SK-N-SH treated with all-trans-retinoic acid at 6 μM for 48 hours (cell line): ENCODE measurements at regions not wholly inside any gene's neighbourhood (a gene's known extent, or its start where the extent isn't known, plus 50 kb on each side); places are given as distances from the start of the nearest gene placed in this dataset.

Experiments
- ATAC-seq: fragments of 200-7000 bp; cut with Tn5 transposase; 3 replicates; pipeline ENCODE4 v1.9.1; 2020; ENCODE audit warnings: mild to moderate bottlenecking, moderate library complexity
- ARNTL ChIP-seq: fragments of 450-650 bp; formaldehyde crosslinking; IDR thresholded peaks from 2 replicates; pipeline ENCODE4 v1.5.0; 2020; ENCODE audit warnings: low read depth, mild to moderate bottlenecking, moderate library complexity, borderline replicate concordance
- BACH2 ChIP-seq: fragments of 250-450 bp; sonication (Bioruptor Pico); IDR thresholded peaks from 2 replicates; pipeline ENCODE4 v1.9.0; 2021; ENCODE audit warnings: mild to moderate bottlenecking, borderline replicate concordance
- CSDC2 ChIP-seq: fragments of 250-450 bp; sonication (Bioruptor Pico); IDR thresholded peaks from 2 replicates; pipeline ENCODE4 v1.5.0; 2020; ENCODE audit warnings: mild to moderate bottlenecking, moderate library complexity
- GLIS3 ChIP-seq: fragments of 250-450 bp; sonication (Bioruptor Pico); IDR thresholded peaks from 2 replicates; pipeline ENCODE4 v1.5.0; 2020; ENCODE audit warnings: mild to moderate bottlenecking, moderate library complexity
- ISL1 ChIP-seq: fragments of 250-450 bp; sonication (Bioruptor Pico); IDR thresholded peaks from 2 replicates; pipeline ENCODE4 v2.1.2; 2022; ENCODE audit warnings: mild to moderate bottlenecking, moderate library complexity
- OSR1 ChIP-seq: fragments of 250-450 bp; sonication (Bioruptor Pico); IDR thresholded peaks from 2 replicates; pipeline ENCODE4 v1.8.0; 2022; ENCODE audit warnings: moderate library complexity, mild to moderate bottlenecking, inconsistent platforms
- POU6F1 ChIP-seq: fragments of 250-450 bp; sonication (Bioruptor Pico); IDR thresholded peaks from 2 replicates; pipeline ENCODE4 v1.8.0; 2021; ENCODE audit warnings: low read depth, mild to moderate bottlenecking, moderate library complexity, borderline replicate concordance
- PPARA ChIP-seq: fragments of 250-450 bp; sonication (Bioruptor Pico); IDR thresholded peaks from 2 replicates; pipeline ENCODE4 v1.5.0; 2020; ENCODE audit warnings: mild to moderate bottlenecking, borderline replicate concordance
- RARB ChIP-seq: fragments of 250-450 bp; sonication (Bioruptor Pico); IDR thresholded peaks from 2 replicates; pipeline ENCODE4 v1.8.0; 2021; ENCODE audit warnings: mild to moderate bottlenecking, moderate library complexity
- SNAI2 ChIP-seq: fragments of 250-450 bp; sonication (Bioruptor Pico); IDR thresholded peaks from 2 replicates; pipeline ENCODE4 v1.5.0; 2020; ENCODE audit warnings: mild to moderate bottlenecking, moderate library complexity
- TCF4 ChIP-seq: fragments of 250-450 bp; sonication (Bioruptor Pico); IDR thresholded peaks from 2 replicates; pipeline ENCODE4 v1.8.0; 2021; ENCODE audit warnings: mild to moderate bottlenecking, moderate library complexity, borderline replicate concordance
- TOX ChIP-seq: fragments of 250-450 bp; sonication (Bioruptor Pico); IDR thresholded peaks from 2 replicates; pipeline ENCODE4 v1.8.0; 2021; ENCODE audit warnings: mild to moderate bottlenecking, moderate library complexity, borderline replicate concordance
- ZC3H10 ChIP-seq: fragments of 250-450 bp; sonication (Bioruptor Pico); IDR thresholded peaks from 2 replicates; pipeline ENCODE4 v1.5.1; 2021; ENCODE audit warnings: mild to moderate bottlenecking, moderate library complexity
- ZFP3 ChIP-seq: fragments of 250-450 bp; sonication (Bioruptor Pico); IDR thresholded peaks from 2 replicates; pipeline ENCODE4 v1.5.0; 2020; ENCODE audit warnings: mild to moderate bottlenecking, moderate library complexity
- ZFP30 ChIP-seq: fragments of 450-650 bp; formaldehyde crosslinking; IDR thresholded peaks from 2 replicates; pipeline ENCODE4 v1.5.0; 2022; ENCODE audit warnings: mild to moderate bottlenecking, moderate library complexity
- ZNF565 ChIP-seq: fragments of 450-650 bp; formaldehyde crosslinking; conservative IDR thresholded peaks from 2 replicates; pipeline ENCODE4 v1.5.0; 2020; ENCODE audit warnings: low read depth, mild to moderate bottlenecking, moderate library complexity
- ZNF70 ChIP-seq: fragments of 450-650 bp; formaldehyde crosslinking; IDR thresholded peaks from 2 replicates; pipeline ENCODE4 v1.5.0; 2020; ENCODE audit warnings: mild to moderate bottlenecking, moderate library complexity
- TF ChIP-seq, protein P1 (sequence below): fragments of 250-450 bp; sonication (Bioruptor Pico); IDR thresholded peaks from 2 replicates; pipeline ENCODE4 v1.5.1; 2021; ENCODE audit warnings: mild to moderate bottlenecking, moderate library complexity
- TF ChIP-seq, protein P2 (sequence below): fragments of 250-450 bp; sonication (Bioruptor Pico); IDR thresholded peaks from 2 replicates; pipeline ENCODE4 v1.8.0; 2020; ENCODE audit warnings: mild to moderate bottlenecking, moderate library complexity, borderline replicate concordance
- TF ChIP-seq, protein P3 (sequence below): fragments of 250-450 bp; sonication (Bioruptor Pico); IDR thresholded peaks from 2 replicates; pipeline ENCODE4 v1.5.0; 2020; ENCODE audit warnings: mild to moderate bottlenecking, moderate library complexity
- TF ChIP-seq, protein P4 (sequence below): fragments of 250-450 bp; sonication (Bioruptor Pico); IDR thresholded peaks from 2 replicates; pipeline ENCODE4 v1.5.1; 2020; ENCODE audit warnings: low read depth, mild to moderate bottlenecking, moderate library complexity

GRCh38 chr12:67843257-67843656, 146.0 kb upstream of the IFNG-AS1 start:
- ATAC-seq, result no peak
- TF ChIP-seq CSDC2 (CRISPR knock-in tag), result no peak
- no peak for TF ChIP-seq ZC3H10 (CRISPR knock-in tag)
- TF ChIP-seq ARNTL (CRISPR knock-in tag), result no peak
- TF ChIP-seq POU6F1 (CRISPR knock-in tag), result no peak
- no peak for TF ChIP-seq ZNF70 (CRISPR knock-in tag)
- no peak for TF ChIP-seq ZFP3 (CRISPR knock-in tag)
- TF ChIP-seq, protein P1, sequence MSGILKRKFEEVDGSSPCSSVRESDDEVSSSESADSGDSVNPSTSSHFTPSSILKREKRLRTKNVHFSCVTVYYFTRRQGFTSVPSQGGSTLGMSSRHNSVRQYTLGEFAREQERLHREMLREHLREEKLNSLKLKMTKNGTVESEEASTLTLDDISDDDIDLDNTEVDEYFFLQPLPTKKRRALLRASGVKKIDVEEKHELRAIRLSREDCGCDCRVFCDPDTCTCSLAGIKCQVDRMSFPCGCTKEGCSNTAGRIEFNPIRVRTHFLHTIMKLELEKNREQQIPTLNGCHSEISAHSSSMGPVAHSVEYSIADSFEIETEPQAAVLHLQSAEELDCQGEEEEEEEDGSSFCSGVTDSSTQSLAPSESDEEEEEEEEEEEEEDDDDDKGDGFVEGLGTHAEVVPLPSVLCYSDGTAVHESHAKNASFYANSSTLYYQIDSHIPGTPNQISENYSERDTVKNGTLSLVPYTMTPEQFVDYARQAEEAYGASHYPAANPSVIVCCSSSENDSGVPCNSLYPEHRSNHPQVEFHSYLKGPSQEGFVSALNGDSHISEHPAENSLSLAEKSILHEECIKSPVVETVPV (CRISPR knock-in tag), result no peak
- no peak for TF ChIP-seq BACH2 (CRISPR knock-in tag)
- TF ChIP-seq, protein P2, sequence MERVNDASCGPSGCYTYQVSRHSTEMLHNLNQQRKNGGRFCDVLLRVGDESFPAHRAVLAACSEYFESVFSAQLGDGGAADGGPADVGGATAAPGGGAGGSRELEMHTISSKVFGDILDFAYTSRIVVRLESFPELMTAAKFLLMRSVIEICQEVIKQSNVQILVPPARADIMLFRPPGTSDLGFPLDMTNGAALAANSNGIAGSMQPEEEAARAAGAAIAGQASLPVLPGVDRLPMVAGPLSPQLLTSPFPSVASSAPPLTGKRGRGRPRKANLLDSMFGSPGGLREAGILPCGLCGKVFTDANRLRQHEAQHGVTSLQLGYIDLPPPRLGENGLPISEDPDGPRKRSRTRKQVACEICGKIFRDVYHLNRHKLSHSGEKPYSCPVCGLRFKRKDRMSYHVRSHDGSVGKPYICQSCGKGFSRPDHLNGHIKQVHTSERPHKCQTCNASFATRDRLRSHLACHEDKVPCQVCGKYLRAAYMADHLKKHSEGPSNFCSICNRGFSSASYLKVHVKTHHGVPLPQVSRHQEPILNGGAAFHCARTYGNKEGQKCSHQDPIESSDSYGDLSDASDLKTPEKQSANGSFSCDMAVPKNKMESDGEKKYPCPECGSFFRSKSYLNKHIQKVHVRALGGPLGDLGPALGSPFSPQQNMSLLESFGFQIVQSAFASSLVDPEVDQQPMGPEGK (CRISPR knock-in tag), result no peak
- no peak for TF ChIP-seq OSR1 (CRISPR knock-in tag)
- TF ChIP-seq TOX (CRISPR knock-in tag), result no peak
- no peak for TF ChIP-seq PPARA (CRISPR knock-in tag)
- no peak for TF ChIP-seq GLIS3
- TF ChIP-seq, protein P3, sequence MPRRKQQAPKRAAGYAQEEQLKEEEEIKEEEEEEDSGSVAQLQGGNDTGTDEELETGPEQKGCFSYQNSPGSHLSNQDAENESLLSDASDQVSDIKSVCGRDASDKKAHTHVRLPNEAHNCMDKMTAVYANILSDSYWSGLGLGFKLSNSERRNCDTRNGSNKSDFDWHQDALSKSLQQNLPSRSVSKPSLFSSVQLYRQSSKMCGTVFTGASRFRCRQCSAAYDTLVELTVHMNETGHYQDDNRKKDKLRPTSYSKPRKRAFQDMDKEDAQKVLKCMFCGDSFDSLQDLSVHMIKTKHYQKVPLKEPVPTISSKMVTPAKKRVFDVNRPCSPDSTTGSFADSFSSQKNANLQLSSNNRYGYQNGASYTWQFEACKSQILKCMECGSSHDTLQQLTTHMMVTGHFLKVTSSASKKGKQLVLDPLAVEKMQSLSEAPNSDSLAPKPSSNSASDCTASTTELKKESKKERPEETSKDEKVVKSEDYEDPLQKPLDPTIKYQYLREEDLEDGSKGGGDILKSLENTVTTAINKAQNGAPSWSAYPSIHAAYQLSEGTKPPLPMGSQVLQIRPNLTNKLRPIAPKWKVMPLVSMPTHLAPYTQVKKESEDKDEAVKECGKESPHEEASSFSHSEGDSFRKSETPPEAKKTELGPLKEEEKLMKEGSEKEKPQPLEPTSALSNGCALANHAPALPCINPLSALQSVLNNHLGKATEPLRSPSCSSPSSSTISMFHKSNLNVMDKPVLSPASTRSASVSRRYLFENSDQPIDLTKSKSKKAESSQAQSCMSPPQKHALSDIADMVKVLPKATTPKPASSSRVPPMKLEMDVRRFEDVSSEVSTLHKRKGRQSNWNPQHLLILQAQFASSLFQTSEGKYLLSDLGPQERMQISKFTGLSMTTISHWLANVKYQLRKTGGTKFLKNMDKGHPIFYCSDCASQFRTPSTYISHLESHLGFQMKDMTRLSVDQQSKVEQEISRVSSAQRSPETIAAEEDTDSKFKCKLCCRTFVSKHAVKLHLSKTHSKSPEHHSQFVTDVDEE (CRISPR knock-in tag), result no peak
- TF ChIP-seq SNAI2 (CRISPR knock-in tag), result no peak
- no peak for TF ChIP-seq RARB (CRISPR knock-in tag)
- TF ChIP-seq ZFP30 (CRISPR knock-in tag), result no peak
- TF ChIP-seq, protein P4, sequence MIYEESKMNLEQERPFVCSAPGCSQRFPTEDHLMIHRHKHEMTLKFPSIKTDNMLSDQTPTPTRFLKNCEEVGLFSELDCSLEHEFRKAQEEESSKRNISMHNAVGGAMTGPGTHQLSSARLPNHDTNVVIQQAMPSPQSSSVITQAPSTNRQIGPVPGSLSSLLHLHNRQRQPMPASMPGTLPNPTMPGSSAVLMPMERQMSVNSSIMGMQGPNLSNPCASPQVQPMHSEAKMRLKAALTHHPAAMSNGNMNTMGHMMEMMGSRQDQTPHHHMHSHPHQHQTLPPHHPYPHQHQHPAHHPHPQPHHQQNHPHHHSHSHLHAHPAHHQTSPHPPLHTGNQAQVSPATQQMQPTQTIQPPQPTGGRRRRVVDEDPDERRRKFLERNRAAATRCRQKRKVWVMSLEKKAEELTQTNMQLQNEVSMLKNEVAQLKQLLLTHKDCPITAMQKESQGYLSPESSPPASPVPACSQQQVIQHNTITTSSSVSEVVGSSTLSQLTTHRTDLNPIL (CRISPR knock-in tag), result no peak
- TF ChIP-seq ISL1 (CRISPR knock-in tag), result no peak

DNA sequence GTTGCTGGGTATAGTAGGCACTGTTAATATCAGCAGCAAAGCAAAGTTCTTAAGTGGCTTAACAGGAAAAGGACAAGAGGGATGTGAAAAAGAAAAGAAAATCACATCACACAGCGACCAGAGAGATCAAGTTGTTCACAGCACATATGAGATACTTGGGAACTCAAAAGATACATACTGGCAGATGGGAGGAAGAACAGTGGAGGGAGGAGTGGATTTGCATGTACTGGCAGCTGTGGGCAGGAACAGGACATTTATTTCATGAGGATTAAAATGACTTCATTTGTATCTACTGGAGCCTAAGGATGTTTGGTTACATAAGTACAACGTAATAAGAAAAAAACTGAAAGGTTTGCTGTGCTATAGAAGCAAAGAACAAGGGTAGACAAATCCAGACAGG, 136.5 kb upstream of the IFNG-AS1 start:
- no peak for ATAC-seq

More for the DNA sequence above, 136.5 kb upstream of the IFNG-AS1 start:
- TF ChIP-seq, protein P1 (CRISPR knock-in tag), result no peak
- no peak for TF ChIP-seq CSDC2 (CRISPR knock-in tag)
- TF ChIP-seq TCF4, result no peak
- TF ChIP-seq POU6F1 (CRISPR knock-in tag), result no peak
- no peak for TF ChIP-seq RARB (CRISPR knock-in tag)
- TF ChIP-seq TOX (CRISPR knock-in tag), result no peak
- no peak for TF ChIP-seq ZFP3 (CRISPR knock-in tag)
- TF ChIP-seq PPARA (CRISPR knock-in tag), result no peak
- TF ChIP-seq ZFP30 (CRISPR knock-in tag), result no peak
- no peak for TF ChIP-seq GLIS3
- no peak for TF ChIP-seq SNAI2 (CRISPR knock-in tag)
- no peak for TF ChIP-seq ZNF565
- no peak for TF ChIP-seq ARNTL (CRISPR knock-in tag)
- no peak for TF ChIP-seq ZC3H10 (CRISPR knock-in tag)
- TF ChIP-seq ISL1 (CRISPR knock-in tag), result no peak
- TF ChIP-seq BACH2 (CRISPR knock-in tag), result no peak
- TF ChIP-seq, protein P4 (CRISPR knock-in tag), result no peak
